H9 (cell line): ENCODE measurements at regions not wholly inside any gene's neighbourhood (a gene's known extent, or its start where the extent isn't known, plus 50 kb on each side); places are given as distances from the start of the nearest gene placed in this dataset.

Experiments
- DNase-seq: peaks from one replicate; pipeline ENCODE4 v3.0.0-alpha.2; 2017
- H2AFZ ChIP-seq: one replicate; pipeline ENCODE4 v1.6.1; 2013; ENCODE audit warnings: mild to moderate bottlenecking, low read length, control low read depth, moderate library complexity
- H2AK5ac ChIP-seq: 2 replicates; pipeline ENCODE4 v1.6.1; 2013; ENCODE audit warnings: low read length, control low read depth, mixed read lengths; ENCODE audit not compliant: insufficient read length
- H2BK120ac ChIP-seq: one replicate; pipeline ENCODE4 v1.6.1; 2013; ENCODE audit warnings: low read depth, mild to moderate bottlenecking, low read length, control low read depth, inconsistent platforms; ENCODE audit not compliant: poor library complexity, severe bottlenecking
- H2BK12ac ChIP-seq: 2 replicates; pipeline ENCODE4 v1.6.1; 2013; ENCODE audit warnings: low read length, control low read depth, mixed read lengths, low read depth; ENCODE audit not compliant: insufficient read length
- H2BK15ac ChIP-seq: 2 replicates; pipeline ENCODE4 v1.6.1; 2013; ENCODE audit warnings: low read depth, low read length, control low read depth
- H2BK20ac ChIP-seq: one replicate; pipeline ENCODE4 v1.6.1; 2013; ENCODE audit warnings: low read depth, mild to moderate bottlenecking, low read length, control low read depth, inconsistent platforms; ENCODE audit not compliant: poor library complexity, severe bottlenecking
- H2BK5ac ChIP-seq: 2 replicates; pipeline ENCODE4 v1.6.1; 2013; ENCODE audit warnings: low read length, control low read depth, mixed read lengths; ENCODE audit not compliant: insufficient read length
- H3K14ac ChIP-seq: 2 replicates; pipeline ENCODE4 v1.6.1; 2013; ENCODE audit warnings: low read length, control low read depth; ENCODE audit not compliant: insufficient read depth
- H3K18ac ChIP-seq: 2 replicates; pipeline ENCODE4 v1.6.1; 2013; ENCODE audit warnings: low read depth, mild to moderate bottlenecking, mixed read lengths, low read length, control low read depth; ENCODE audit not compliant: insufficient read length
- H3K23ac ChIP-seq: 2 replicates; pipeline ENCODE4 v1.6.1; 2013; ENCODE audit warnings: low read length, control low read depth, mixed read lengths, low read depth; ENCODE audit not compliant: insufficient read length
- H3K23me2 ChIP-seq: 2 replicates; pipeline ENCODE4 v1.6.1; 2013; ENCODE audit warnings: low read depth, mild to moderate bottlenecking, mixed read lengths, low read length, control low read depth; ENCODE audit not compliant: insufficient read length, poor library complexity, severe bottlenecking
- H3K27ac ChIP-seq: 2 replicates; pipeline ENCODE4 v1.5.1; 2013; ENCODE audit warnings: low read length, control low read depth, mixed read lengths, low read depth; ENCODE audit not compliant: insufficient read length
- H3K27me3 ChIP-seq: 2 replicates; pipeline ENCODE4 v1.6.1; 2013; ENCODE audit warnings: low read length, control low read depth, inconsistent platforms; ENCODE audit not compliant: insufficient read depth
- H3K4ac ChIP-seq: 2 replicates; pipeline ENCODE4 v1.6.1; 2013; ENCODE audit warnings: low read depth, mild to moderate bottlenecking, control low read depth, inconsistent platforms, low read length, moderate library complexity
- H3K4me1 ChIP-seq: 2 replicates; pipeline ENCODE4 v1.6.1; 2013; ENCODE audit warnings: low read length, control low read depth, inconsistent platforms; ENCODE audit not compliant: insufficient read depth
- H3K4me2 ChIP-seq: 2 replicates; pipeline ENCODE4 v1.6.1; 2013; ENCODE audit warnings: low read length, control low read depth, mixed read lengths; ENCODE audit not compliant: insufficient read length, insufficient read depth
- H3K56ac ChIP-seq: 2 replicates; pipeline ENCODE4 v1.6.1; 2013; ENCODE audit warnings: low read depth, mild to moderate bottlenecking, mixed read lengths, low read length, control low read depth; ENCODE audit not compliant: insufficient read length
- H3K79me1 ChIP-seq: 2 replicates; pipeline ENCODE4 v1.6.1; 2013; ENCODE audit warnings: low read depth, mild to moderate bottlenecking, moderate library complexity, low read length, control low read depth, inconsistent platforms; ENCODE audit not compliant: insufficient read depth, poor library complexity, severe bottlenecking
- H3K79me2 ChIP-seq: 2 replicates; pipeline ENCODE4 v1.6.1; 2013; ENCODE audit warnings: low read length, control low read depth, inconsistent platforms; ENCODE audit not compliant: insufficient read depth
- H3K9ac ChIP-seq: 2 replicates; pipeline ENCODE4 v1.6.1; 2013; ENCODE audit warnings: low read length, control low read depth, mixed read lengths; ENCODE audit not compliant: insufficient read length; ENCODE audit errors: extremely low read depth
- H3K9me3 ChIP-seq: one replicate; pipeline ENCODE4 v1.6.1; 2013; ENCODE audit warnings: low read depth, low read length, inconsistent platforms; ENCODE audit not compliant: control insufficient read depth
- H3T11ph ChIP-seq: one replicate; pipeline ENCODE4 v1.6.1; 2013; ENCODE audit warnings: mild to moderate bottlenecking, low read length, control low read depth, inconsistent platforms
- H4K20me1 ChIP-seq: one replicate; pipeline ENCODE4 v1.6.1; 2013; ENCODE audit not compliant: control insufficient read depth, insufficient read length, insufficient read depth
- H4K5ac ChIP-seq: 2 replicates; pipeline ENCODE4 v1.6.1; 2013; ENCODE audit warnings: low read depth, mild to moderate bottlenecking, mixed read lengths, low read length, control low read depth; ENCODE audit not compliant: insufficient read length
- H4K8ac ChIP-seq: replicated peaks from 2 replicates; pipeline ENCODE4 v1.6.1; 2013; ENCODE audit warnings: low read length, control low read depth, mixed read lengths, low read depth; ENCODE audit not compliant: insufficient read length
- H4K91ac ChIP-seq: 2 replicates; pipeline ENCODE4 v1.6.1; 2013; ENCODE audit warnings: low read depth, mild to moderate bottlenecking, moderate library complexity, mixed read lengths, low read length, control low read depth; ENCODE audit not compliant: insufficient read length
- H3K27ac Mint-ChIP-seq, 3 experiments: 2 replicates in 2 of 3; 3 replicates in 1 of 3; pipeline ENCODE4 v1.8.0; 2020 to 2021; ENCODE audit warnings: mixed read lengths in 3 of 3, mild to moderate bottlenecking in 1 of 3, moderate library complexity in 1 of 3
- H3K27me3 Mint-ChIP-seq: 2 replicates; pipeline ENCODE4 v1.8.0; 2021; ENCODE audit warnings: low read depth, mild to moderate bottlenecking, moderate library complexity, mixed read lengths
- H3K36me3 Mint-ChIP-seq, 3 experiments: 2 replicates in 2 of 3; 3 replicates in 1 of 3; pipeline ENCODE4 v1.8.0; 2020 to 2021; ENCODE audit warnings: low read depth in 3 of 3, mixed read lengths in 3 of 3; ENCODE audit not compliant: insufficient read depth in 1 of 3
- H3K4me1 Mint-ChIP-seq, 2 experiments: 2 replicates each; pipeline ENCODE4 v1.8.0; 2020; ENCODE audit warnings: mixed read lengths in 2 of 2
- H3K4me3 Mint-ChIP-seq, 2 experiments: 2 replicates in 1 of 2; 3 replicates in 1 of 2; pipeline ENCODE4 v1.8.0; 2020 to 2021; ENCODE audit warnings: mild to moderate bottlenecking in 2 of 2, mixed read lengths in 2 of 2, moderate library complexity in 1 of 2
- H3K9me3 Mint-ChIP-seq, 2 experiments: 2 replicates in 1 of 2; 3 replicates in 1 of 2; pipeline ENCODE4 v1.8.0; 2020; ENCODE audit warnings: mild to moderate bottlenecking in 2 of 2, mixed read lengths in 2 of 2, moderate library complexity in 1 of 2
- WGBS: extraction: QIAGEN DNeasy Blood & Tissue Kit; methylation state at CpG from one replicate; pipeline ENCODE4 v1.1.7; 2013; ENCODE audit warnings: missing lambda C conversion rate, low lambda C conversion rate, mixed read lengths; ENCODE audit not compliant: insufficient read length; ENCODE audit errors: extremely low coverage; 5-methylcytosine and 5-hydroxymethylcytosine counted together
- TF ChIP-seq, protein P1 (sequence below): fragments of 200-600 bp; sonication (generic); conservative IDR thresholded peaks from 3 replicates; pipeline ENCODE4 v1.8.0; 2021; ENCODE audit warnings: antibody characterized with exemption, mild to moderate bottlenecking

DNA sequence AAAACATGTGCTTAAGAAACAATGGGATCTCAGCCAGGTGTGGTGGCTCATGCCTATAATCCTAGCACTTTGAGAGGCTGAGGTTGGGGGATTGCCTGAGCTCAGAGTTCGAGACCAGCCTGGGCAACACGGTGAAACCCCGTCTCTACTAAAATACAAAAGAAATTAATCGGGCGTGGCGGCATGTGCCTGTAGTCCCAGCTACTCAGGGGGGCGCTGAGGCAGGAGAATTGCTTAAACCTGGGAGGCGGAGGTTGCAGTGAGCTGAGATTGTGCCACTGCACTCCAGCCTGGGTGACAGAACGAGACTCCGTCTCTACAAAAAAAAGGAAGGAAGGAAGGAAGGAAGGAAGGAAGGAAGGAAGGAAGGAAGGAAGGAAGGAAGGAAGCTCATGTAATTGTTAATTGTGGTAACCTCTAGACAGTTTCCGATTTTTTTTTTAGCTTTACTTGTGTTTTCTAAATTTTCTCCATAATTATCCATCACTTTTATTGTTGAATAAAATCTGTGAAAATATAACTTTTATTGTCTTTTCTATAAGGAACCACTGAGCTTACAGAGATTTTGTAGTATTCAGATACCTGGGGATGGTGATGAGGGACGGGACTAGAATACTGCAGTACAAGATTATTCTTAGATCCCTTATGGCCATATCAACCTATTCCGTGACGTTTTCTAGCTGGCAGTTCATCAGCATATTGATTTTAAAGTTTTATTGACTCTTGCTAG lies 506.9 kb downstream of the NR2F2 start:
- no peak overlapping the region for H3K18ac ChIP-seq
- TF ChIP-seq, protein P1, sequence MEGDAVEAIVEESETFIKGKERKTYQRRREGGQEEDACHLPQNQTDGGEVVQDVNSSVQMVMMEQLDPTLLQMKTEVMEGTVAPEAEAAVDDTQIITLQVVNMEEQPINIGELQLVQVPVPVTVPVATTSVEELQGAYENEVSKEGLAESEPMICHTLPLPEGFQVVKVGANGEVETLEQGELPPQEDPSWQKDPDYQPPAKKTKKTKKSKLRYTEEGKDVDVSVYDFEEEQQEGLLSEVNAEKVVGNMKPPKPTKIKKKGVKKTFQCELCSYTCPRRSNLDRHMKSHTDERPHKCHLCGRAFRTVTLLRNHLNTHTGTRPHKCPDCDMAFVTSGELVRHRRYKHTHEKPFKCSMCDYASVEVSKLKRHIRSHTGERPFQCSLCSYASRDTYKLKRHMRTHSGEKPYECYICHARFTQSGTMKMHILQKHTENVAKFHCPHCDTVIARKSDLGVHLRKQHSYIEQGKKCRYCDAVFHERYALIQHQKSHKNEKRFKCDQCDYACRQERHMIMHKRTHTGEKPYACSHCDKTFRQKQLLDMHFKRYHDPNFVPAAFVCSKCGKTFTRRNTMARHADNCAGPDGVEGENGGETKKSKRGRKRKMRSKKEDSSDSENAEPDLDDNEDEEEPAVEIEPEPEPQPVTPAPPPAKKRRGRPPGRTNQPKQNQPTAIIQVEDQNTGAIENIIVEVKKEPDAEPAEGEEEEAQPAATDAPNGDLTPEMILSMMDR, result no peak
- Mint-ChIP-seq H3K27ac (no peak overlapping the region; a peak in 1 of 7 replicates), H3K4me1 (no peaks in the 10 kb centered on the region), H3K27me3 (no peaks in the 10 kb centered on the region), H3K4me3 (no peak overlapping the region), H3K9me3 (peaks cover 11 to 23% of the 10 kb centered on the region in 2 experiments), H3K36me3 (peaks cover 0 to 13% (median 6%) of the 10 kb centered on the region in 3 experiments; a peak in 4 of 7 replicates)
- no peak overlapping the region for H3T11ph ChIP-seq
- H2BK20ac ChIP-seq, result no peak overlapping the region
- H3K27me3 ChIP-seq, result no peaks in the 10 kb centered on the region
- no peak overlapping the region for H3K4me2 ChIP-seq
- H3K14ac ChIP-seq, result no peak overlapping the region
- H3K79me1 ChIP-seq, result no peaks in the 10 kb centered on the region
- WGBS, result no CpG with 5 or more reads among the region's 14 CpGs
- no peaks in the 10 kb centered on the region for H3K23me2 ChIP-seq
- H3K9me3 ChIP-seq, result peaks cover 6% of the 10 kb centered on the region
- H4K5ac ChIP-seq, result no peak overlapping the region
- H4K20me1 ChIP-seq, result no peaks in the 10 kb centered on the region
- H3K23ac ChIP-seq, result no peak overlapping the region
- no peak overlapping the region for H4K91ac ChIP-seq
- no peak for DNase-seq
- H2BK12ac ChIP-seq, result no peak overlapping the region
- H2AFZ ChIP-seq, result no peak overlapping the region
- H2BK120ac ChIP-seq, result no peak overlapping the region
- H3K9ac ChIP-seq, result no peak overlapping the region
- no peak overlapping the region for H3K56ac ChIP-seq
- H2BK15ac ChIP-seq, result no peak overlapping the region
- H4K8ac ChIP-seq, result no peak overlapping the region
- H3K79me2 ChIP-seq, result no peaks in the 10 kb centered on the region
- H3K27ac ChIP-seq, result no peak overlapping the region
- no peak overlapping the region for H2BK5ac ChIP-seq
- H2AK5ac ChIP-seq, result no peak overlapping the region
- H3K4ac ChIP-seq, result no peak overlapping the region
- no peaks in the 10 kb centered on the region for H3K4me1 ChIP-seq
